ENCODE measurements at regions not wholly inside any gene's neighbourhood (a gene's known extent, or its start where the extent isn't known, plus 50 kb on each side); places are given as distances from the start of the nearest gene placed in this dataset.

DNA sequence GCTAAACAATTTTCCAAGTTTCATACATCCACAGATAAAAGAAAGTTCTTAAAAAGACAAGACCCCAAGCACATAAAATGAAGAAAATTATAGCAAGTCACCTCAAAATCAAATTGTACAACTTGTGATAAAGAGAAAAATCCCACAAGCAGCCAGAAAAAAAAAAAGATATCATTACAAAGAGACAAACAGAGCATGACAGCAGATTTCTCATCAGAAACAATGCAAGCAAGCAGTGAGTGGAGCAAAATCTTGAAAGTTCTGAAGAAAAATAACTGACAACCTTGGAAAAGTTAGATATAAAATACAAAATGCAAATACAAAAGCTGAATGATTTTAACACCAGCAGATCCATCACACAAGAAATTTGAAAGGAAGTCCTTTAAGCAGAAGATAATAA, 194.5 kb upstream of the SOX5 start:
- no peak for DNase-seq (ENCODE audit: low read depth in 2 of 2)

DNA sequence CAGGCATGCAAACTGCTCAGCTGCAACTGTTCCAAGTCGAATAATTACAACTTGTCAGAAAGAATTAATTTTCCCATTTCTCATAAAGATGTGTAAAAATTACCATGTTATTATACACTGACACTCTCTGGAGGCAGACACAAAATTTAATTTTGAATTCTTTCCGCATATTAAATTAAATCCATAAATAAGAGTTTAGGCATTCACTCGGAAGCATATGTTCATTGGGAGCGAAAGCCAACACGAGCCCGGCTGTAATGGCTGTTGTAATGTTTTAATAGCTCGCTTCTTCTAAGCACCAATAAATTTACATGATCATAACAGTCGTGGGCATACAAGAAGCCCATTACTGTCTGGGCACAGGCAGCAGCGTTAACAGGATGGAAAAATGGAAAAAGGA, 189.6 kb upstream of the SOX5 start:
- DNase-seq (ENCODE audit: low read depth in 2 of 2) = no peak

DNA sequence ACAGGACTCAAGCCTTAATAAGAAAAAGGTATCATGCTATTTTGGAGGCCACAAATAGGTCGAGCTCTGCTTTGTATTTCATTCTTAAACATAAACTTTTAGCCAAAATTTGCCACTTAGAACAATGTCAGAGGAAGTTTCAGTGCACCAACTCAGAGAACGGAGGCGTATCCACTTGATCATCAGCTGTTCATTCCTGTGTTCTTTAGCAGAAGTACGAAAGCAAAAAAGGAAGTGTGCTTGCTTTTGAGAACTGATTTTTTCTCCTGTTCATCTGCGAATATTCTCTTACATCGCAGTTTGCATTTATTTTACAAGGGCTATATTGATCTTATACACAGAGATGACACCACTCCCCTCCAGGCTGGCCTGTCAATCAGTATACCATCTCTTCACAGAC, 188.6 kb upstream of the SOX5 start:
- no peak for DNase-seq (ENCODE audit: low read depth in 2 of 2)

DNA sequence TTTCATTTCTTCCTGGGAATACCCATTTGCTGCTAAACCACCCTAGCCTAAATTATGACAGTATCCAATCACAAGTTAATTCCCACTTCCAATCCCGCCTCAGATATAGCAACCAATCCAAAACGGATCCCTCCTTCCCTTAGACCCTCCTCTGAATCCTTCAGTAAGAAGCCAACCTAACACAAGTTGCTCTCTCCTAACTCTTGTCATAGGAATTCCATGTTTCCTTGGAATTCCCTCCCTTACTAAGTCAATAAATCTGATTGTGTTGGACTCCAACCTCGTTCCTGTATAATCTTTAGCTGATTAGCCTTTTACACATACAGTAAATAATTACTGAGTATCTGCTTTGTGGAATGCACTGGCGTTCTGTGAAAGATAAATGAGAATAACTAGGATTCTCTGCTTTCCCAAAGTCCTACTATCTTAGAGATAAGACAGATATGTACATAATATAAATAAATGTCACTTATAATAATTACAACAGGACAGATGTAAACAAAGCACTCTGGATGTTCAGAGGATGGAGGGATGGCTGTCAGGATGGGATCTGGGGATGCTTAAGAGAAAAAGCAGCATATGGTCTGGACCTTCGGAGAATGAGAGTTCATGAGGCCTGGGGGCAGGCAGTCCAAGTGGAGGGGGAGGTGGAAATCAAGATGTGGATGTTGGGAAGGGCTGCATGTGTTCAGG, 185.8 kb upstream of the SOX5 start:
- DNase-seq (ENCODE audit: low read depth in 2 of 2) = no peak

DNA sequence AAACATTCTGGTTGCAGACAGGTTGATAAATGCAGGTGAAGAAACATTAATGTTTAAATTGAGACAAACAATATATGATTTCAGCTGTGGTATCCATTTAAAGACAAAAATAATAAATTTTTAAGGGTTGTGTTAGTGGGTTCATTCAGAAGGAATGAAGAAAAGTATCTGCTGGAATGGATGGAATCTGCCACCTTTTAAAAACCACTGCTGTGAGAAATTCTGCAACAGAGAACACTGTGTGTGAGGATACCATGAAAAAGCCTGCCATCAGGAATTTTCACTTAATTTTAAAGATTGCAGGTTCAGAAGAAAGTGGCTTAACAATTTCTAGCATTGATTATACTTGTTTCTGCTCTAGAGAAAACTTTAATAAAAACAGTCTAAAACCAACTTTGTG, 184.6 kb upstream of the SOX5 start:
- DNase-seq (ENCODE audit: low read depth in 2 of 2) = no peak

DNA sequence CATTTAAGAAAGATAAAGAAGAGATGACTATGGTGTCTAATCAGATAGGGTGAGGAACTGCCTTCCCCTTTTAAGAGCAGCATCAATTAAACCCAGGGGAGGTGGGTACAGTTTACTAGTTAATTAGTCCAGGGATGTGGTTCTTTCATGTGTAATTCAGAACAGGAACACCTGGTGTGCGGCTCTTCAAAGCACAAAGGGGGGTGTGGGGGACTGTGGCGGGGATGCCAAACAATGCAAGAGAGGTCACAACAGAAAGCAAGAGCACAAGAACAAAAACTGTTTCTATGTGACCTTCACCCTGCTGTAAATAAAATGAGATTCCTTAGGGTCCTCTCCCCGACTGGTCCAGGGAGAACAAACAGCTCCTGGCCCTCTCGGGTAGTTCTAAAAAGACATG, 183.9 kb upstream of the SOX5 start:
- no peak for DNase-seq (ENCODE audit: low read depth in 2 of 2)

DNA sequence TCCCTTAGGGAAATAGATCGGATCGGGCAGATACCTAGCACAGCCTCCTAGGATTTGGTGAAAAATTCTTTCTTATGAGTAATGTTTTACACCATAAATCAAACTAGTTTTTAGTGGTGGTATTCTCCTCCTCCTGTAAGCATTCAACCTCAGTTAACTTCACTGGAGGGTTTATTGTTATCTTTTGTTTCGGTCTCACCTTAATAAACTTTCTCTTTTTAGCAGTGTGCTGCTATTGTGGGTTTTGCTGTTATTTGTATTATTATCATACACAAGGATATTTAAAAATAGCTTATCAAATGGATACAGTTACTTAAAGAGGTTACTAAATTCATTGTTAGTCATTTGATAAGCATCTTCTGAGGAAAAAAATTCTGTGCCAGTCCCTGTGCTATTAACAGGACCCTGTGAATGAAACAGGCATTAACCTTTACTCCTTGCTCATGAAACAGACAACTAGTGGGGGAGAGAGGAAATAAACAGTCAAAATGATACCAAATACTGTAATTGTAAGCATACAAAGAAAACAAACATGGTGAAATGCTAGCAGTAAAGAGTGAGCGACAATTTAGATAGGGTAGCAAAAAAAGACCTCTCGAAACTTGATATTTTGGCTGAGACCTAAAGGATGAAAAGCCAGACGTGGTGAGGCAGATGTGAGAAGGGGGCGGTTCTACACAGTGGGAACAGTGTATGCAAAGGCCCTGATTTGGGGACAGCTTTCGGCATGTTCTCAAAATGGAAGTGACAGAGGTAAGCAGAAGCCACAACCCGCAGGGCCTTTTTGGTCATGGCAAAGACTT, 178.7 kb upstream of the SOX5 start:
- no peak for DNase-seq (ENCODE audit: low read depth in 2 of 2)

DNA sequence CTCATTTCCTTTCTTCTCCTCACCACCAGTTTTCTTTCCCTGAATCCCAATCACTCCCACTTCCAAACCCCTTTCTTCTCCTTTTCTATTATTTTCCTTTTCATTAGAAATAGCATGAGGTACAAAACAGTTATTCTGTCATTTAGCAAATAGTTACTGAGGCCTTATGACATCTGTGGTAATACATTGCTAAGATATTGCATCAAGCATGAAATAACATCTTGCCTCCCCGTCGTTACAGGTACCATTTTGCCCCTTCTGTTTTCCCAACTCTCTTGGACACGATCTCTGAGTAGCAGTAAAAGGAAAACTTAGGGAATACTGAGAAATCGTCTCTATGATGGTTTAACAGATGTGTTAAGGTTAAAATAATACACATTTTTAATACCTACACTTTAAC, 175.8 kb upstream of the SOX5 start:
- no peak for DNase-seq (ENCODE audit: low read depth in 2 of 2)

DNA sequence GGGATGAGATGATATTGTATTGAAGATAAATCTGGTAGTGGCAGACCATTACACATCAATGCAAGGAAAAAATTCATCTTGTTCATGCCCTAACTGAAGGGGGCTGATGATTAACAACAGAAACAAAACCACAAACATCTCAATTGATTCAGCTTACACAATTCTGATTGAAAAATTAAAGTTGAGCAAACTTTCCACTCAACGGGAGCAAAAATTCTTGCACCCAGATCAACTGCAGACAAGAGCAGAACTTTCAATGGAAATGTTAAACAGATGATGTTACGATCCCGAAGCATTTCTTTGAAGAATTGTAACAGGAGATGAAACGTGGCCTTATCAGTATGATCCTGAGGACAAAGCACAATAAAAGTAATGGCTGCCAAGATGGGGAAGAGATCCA, 172.4 kb upstream of the SOX5 start:
- no peak for DNase-seq (ENCODE audit: low read depth in 2 of 2)

DNA sequence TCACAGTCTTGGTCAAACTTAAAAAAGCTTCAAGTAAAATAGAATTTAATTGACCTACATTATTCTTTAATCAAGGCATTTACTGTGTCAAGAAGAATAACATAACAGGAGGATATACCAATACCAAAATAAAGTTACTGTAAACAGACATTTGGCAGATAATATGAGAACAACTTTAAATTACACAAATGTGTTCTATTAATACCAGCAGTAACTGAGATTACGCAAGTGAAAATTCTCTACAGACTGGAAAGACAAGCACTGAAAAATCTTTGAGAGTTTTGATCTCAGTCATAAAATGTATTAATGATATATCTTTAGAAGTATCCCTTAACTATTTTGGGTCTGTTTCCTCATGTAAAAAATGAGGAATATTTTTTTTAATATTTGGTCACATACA, 169.2 kb upstream of the SOX5 start:
- DNase-seq (ENCODE audit: low read depth in 2 of 2) = no peak

DNA sequence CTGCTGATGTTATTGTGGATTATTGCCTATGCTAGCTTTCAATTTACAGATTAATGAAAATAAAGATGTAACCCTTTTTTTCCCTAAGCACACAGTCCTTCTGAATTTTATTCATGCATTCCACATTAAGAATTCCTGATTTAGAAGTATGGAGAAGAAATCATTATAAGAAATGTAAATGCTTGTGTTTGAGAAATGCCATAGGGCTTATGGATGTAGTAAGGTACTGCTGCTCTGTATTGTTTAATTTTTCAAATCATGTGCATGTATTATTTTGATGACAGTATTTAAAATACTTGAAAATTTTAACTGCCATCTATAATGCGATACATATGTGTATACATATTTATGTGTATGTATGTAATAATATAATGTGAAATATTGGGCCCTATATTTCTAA, 167.1 kb upstream of the SOX5 start:
- no peak for DNase-seq (ENCODE audit: low read depth in 2 of 2)

DNA sequence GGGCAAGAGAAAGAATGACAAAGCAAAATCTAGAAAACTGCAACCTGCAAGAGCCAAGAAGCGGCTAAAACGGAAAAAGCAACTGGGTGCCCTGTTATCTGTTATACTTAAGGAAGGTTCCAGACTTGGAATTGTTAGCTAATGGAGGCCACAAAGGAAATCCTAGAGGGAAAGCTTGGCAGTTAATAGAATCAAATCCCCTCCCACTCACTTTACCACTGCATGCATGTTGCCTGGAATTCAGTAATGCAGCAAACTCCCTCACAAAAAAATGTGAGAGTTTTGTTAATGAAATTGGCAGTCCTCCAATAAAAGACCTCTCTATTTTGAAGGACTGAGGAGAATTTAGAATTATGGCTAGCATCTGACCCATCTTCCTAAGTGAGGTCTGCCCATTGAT, 164.2 kb upstream of the SOX5 start:
- DNase-seq (ENCODE audit: low read depth in 2 of 2) = no peak

DNA sequence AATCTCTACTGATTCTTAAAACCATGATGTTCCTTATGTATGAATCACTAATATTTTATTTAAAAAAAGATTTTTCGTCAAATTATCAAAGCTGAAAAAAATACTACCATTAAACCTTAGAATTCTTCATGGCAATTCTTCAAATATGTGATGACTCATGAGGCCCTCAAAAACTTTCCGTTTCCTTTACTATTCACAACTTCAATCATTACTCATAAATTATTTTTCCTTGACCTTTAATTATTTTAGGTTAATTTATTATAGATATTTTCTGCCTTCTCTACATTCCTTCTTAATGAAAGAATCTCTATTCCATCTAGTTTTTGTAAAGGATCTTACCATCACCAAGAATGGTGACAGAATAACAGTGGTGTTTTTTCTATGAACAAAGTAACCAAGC, 162.1 kb upstream of the SOX5 start:
- no peak for DNase-seq (ENCODE audit: low read depth in 2 of 2)

DNA sequence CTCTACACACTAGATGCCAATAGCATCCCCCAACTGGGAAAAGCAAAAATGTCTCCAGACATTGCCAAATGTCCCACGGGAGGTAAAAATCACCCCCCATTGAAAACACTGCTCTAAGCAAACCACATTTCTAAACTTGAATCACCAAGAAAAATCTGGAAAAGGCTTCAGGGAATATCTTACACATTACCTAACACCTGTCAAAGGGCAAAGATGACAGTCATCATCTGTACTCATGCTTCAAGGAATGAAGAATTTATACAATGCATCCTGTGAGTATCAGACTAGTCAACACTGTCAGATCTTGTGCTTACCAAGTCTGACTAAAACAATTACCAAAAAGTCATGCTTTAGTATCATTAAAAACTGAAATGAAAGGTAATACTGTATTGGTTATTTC, 161.6 kb upstream of the SOX5 start:
- DNase-seq (ENCODE audit: low read depth in 2 of 2) = no peak

DNA sequence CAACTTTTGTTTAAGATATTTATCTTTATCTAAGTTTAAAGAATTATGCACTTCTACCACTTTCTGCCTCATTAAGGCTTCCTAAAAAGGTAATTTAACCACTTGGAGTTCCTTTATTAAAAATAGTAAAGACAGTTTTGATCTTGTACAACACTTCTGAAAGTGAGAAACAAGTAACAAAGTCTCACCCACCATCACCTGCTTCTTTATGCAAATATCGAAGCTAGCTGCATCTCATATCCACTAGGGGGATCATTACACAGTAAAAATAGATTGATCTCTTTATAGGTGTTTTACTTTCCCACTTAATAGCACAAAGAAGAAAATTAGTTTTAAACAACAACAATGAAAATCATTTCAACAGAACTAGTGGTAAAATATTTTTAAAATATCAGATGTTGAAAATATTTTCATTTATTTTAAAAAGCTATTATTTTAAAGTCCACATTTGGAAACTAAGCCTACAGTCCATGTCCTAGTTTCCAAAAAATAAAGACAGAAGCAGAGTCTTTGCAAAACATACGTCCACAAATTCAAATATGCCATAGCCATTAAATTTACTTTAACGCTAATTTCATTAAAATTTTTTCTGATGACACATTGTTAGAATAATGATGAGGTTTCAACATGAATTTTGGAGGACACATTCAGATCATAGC, 160.0 kb upstream of the SOX5 start:
- no peak for DNase-seq (ENCODE audit: low read depth in 2 of 2)

DNA sequence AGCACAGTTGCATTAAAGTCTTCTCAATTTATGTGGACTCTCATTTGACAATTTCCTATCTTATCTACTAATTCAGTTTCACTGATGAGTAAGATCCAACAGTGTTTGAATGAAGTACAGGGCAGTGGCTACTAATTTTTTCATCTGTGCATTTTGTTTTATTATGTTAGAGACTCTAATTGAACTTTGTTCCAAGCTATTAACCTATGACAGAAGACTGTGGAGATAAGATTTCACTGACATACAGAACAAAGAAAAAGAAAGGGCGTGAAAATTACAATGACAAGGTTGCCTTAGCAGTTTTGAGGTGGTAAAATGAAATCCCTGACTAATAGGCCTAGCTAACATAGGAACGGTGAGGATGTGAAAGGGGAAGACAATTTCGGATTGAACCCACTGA, 153.2 kb upstream of the SOX5 start:
- DNase-seq (ENCODE audit: low read depth in 2 of 2) = no peak

DNA sequence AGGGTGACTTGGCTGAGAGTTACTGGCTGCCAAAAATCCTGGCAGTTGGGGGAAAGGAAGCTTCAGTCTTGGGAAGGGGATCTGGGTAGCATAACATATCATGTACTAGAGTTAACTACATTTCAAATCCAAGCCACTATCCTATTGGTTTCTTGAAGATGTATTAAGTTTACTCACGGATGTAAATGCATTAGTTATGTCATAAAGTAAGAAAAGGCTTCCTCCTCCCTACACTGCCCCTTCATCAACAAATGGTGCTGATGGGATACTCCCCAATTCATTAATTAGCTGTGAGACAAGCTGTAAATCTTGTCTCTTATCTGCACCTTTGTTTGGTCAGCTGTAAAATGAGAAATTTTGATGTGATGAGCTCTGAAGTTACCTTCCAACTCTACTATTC, 150.1 kb upstream of the SOX5 start:
- DNase-seq (ENCODE audit: low read depth in 2 of 2) = no peak

DNA sequence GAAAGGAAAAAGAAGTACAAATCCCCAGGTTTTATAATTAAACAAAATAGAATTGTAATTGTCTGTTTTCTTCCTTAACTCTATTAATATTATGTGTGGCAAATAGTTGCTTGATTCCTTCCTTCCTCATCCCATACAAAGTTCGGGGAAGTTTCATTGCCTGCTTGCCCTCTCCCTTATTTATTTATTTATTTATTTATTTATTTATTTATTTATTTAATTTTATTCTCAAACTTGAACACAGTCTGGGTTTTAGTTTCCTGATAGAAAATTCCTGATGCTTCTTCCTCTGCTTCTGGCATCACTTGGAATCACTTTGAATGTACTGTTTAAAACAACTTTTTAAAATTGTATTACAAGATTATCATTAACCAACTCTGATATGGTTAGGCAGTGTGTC, 145.8 kb upstream of the SOX5 start:
- DNase-seq (ENCODE audit: low read depth in 2 of 2) = no peak

DNA sequence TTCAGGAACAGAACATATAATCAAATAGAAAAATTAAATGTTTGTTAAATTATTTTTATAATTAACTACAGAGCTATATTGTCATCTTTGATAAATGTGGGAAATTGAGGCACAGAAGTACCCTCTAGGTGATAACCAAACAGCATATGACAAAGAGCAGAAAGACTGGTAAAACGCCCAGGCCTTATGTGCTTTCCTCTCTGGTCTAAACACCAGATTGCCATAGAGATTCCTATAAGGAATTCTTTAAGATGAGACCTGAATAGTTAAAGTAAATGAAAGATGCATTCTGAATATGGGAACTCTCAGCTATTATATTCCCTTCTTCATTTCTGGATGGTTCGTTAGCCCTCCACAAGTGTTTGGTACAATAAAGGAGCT, 140.0 kb upstream of the SOX5 start:
- no peak for DNase-seq (ENCODE audit: low read depth in 2 of 2)

DNA sequence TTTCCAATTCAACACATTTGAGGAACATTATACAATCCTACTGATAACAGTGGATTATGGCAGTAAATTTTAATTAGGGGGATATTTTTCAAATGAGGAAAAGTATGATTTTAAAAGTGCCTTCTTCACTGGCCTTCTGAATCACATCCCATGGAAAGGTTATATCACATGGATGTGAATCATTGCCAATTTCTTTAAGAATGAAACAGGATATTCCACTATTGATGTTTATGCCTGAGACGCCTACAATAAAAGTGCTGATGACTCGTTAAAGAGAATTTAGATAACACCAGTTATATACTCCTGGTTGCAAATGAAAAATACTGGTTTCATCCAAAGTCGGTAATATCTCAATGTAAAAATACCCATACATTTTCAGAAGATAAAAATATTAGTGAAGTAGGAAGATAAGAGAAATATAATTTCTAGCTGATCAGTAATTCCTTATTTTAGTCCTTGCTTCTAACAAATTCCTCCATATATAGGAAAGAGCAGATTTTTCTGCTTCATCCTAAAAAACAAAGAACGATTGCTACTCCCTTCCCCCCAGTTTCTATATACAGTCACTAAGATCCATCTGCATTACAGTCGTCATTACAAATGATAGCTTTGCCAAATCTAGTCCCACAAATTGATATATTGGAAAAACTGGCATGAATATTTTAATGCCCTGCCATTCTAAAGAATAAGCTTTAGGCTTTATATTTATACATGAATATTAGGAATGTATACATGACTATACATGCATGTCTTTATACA, 139.5 kb upstream of the SOX5 start:
- no peak for DNase-seq (ENCODE audit: low read depth in 2 of 2)

DNA sequence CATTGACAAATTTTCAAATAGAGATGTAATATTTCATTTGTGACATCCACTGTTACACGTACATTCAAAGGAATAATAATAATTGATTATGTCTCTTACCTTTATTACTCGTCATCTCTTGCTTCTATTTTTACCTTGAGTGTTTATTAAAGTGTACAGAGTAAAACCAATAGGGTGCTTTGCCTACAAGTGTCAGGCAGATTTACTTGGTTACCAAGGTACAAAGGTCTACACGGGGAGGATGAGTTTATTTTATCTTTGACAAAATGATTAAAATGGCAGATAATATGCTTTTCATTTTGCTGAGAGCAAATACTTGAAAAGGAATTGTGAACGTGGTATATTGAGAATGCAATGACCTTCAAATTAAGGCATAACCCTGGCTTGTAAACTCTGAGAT, 137.8 kb upstream of the SOX5 start:
- no peak for DNase-seq (ENCODE audit: low read depth in 2 of 2)

DNA sequence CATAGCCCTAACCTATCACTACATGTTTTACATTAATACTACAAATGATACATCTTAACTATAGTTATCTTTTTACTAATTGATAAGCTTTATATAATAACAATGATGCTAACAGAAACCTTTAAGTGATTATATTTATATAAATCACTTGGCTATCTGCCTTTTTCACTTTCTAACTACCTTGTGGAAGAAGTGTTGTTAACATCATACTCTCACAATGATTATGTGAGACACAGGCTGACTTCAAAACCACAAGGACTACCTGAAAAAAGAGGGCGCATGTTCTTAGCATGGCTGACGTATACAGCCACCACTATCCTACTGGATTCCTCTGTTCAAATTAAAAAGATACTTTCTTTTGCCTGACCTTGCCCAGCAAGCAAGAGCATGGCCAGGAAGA, 135.3 kb upstream of the SOX5 start:
- no peak for DNase-seq (ENCODE audit: low read depth in 2 of 2)

DNA sequence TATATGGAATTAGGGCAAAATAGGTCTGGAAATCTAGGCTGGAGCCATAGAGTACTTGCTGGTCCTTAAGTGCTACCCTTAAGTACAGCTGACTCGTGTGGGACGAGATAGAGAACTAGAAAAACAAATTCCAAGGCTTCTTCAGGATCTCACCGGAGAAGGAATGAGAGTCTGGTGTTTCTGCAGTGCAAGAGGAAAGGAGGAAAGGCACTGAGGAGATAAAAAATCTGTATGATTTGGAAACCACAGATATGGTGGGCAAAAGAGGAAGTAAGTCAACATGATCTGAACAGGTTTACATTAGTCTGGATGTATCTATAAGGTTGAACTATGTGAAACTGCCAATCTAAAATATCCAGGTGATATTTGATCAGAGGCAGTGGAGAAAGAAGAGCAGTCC, 134.4 kb upstream of the SOX5 start:
- DNase-seq (ENCODE audit: low read depth in 2 of 2) = no peak
